ENCODE measurements at regions not wholly inside any gene's neighbourhood (a gene's known extent, or its start where the extent isn't known, plus 50 kb on each side); places are given as distances from the start of the nearest gene placed in this dataset.

DNA sequence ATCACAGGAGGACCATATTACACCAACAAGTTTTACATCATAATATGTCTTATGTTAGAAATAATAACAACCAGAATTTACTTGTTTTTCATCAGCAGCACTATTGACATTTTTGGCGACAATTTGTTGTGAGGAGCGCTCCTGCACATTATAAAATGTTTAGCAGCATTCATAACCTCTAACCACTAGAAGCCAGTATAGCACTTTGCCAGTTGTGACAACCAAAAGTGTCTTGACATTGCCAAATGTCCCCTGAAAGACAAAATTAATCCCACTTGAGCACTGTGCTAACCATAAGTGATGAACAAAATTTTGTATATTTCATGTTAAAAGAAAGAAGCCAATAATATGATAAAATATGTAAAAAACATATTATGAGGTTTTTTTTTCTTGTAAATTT, 356.9 kb upstream of the LMO3 start:
- no peaks in the 10 kb centered on the region for H3K27me3 ChIP-seq (replicated peaks; ENCODE audit: insufficient read depth)
- ATAC-seq (ENCODE audit: insufficient number of reproducible peaks, low FRiP score, low read depth) = no peak
- no peaks in the 10 kb centered on the region for H3K4me1 ChIP-seq (ENCODE audit: control insufficient read depth in 1 of 2, low read depth in 2 of 2)
- no peak for TF ChIP-seq CTCF (IDR thresholded peaks at IDR 0.05)
- no peak for DNase-seq (ENCODE audit: low spot score)
- H3K36me3 ChIP-seq = no peaks in the 10 kb centered on the region
- no peaks in the 10 kb centered on the region for H3K9me3 ChIP-seq
- H3K27ac ChIP-seq = no peak overlapping the region
- no peak overlapping the region for H3K4me3 ChIP-seq

DNA sequence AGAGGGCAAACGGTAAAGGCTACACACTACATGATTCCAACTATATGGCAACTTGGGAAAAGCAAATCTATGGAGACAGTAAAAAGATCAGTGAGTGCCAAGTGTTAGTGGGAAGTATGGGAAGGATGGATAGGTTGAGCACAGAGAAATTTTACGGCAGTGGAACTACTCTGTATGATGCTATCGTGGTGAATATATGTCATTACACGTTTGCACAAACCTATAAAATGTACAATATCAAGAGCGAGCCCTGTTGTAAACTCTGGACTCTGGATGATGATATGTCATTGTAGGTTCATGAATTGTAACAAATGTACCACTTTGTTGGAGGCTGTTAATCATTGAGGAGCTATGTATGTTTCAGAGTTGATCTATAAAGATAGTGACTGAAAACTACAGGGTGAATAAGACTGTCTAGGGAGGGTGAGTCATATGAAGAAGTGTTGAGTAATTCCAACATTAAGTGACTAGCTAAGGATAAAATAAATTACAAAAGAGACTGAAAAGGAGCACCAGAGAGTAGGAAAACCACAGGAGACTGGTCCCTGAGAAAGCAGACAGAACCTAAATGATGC, 349.2 kb upstream of the LMO3 start:
- Histone ChIP-seq H3K4me1 (ENCODE audit: control insufficient read depth in 1 of 2, low read depth in 2 of 2) (no peaks in the 10 kb centered on the region), H3K36me3 (no peaks in the 10 kb centered on the region), H3K4me3 (no peak overlapping the region), H3K27me3 (replicated peaks; ENCODE audit: insufficient read depth) (no peaks in the 10 kb centered on the region), H3K27ac (no peak overlapping the region), H3K9me3 (no peaks in the 10 kb centered on the region)
- ATAC-seq (ENCODE audit: insufficient number of reproducible peaks, low FRiP score, low read depth) (no peak), DNase-seq (ENCODE audit: low spot score) (no peak)
- no peak for TF ChIP-seq CTCF (IDR thresholded peaks at IDR 0.05)

GRCh38 chr12:16949871-16950667, 344.1 kb upstream of the LMO3 start:
- Histone ChIP-seq H3K4me1 (ENCODE audit: control insufficient read depth in 1 of 2, low read depth in 2 of 2) (no peaks in the 10 kb centered on the region), H3K9me3 (no peaks in the 10 kb centered on the region), H3K27ac (no peak overlapping the region), H3K27me3 (replicated peaks; ENCODE audit: insufficient read depth) (no peaks in the 10 kb centered on the region), H3K36me3 (no peaks in the 10 kb centered on the region), H3K4me3 (no peak overlapping the region)
- DNase-seq (ENCODE audit: low spot score) (no peak), ATAC-seq (ENCODE audit: insufficient number of reproducible peaks, low FRiP score, low read depth) (no peak)
- no peak for TF ChIP-seq CTCF (IDR thresholded peaks at IDR 0.05)

DNA sequence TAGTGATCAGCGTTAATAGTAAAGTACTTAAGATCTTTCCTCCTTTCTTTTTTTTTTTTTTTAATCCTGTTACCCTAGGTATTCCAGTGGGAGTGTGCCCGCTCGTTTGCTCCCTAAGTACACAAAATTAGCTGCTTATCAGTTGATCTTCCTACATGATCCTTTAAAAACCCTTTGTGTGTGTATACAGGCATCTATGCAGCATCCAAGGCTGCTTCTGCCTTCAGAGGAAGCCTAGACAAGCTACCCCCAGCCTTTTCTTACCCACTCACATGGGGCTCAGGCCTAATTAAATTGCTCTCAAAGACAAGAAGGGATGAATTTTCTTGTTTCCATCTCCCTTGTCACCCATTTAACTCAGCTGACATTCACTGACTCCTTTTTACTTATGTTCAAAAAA, 343.4 kb upstream of the LMO3 start:
- no peaks in the 10 kb centered on the region for H3K27me3 ChIP-seq (replicated peaks; ENCODE audit: insufficient read depth)
- no peaks in the 10 kb centered on the region for H3K4me1 ChIP-seq (ENCODE audit: control insufficient read depth in 1 of 2, low read depth in 2 of 2)
- DNase-seq (ENCODE audit: low spot score) (no peak), ATAC-seq (ENCODE audit: insufficient number of reproducible peaks, low FRiP score, low read depth) (no peak)
- no peaks in the 10 kb centered on the region for H3K9me3 ChIP-seq
- H3K4me3 ChIP-seq = no peak overlapping the region
- no peaks in the 10 kb centered on the region for H3K36me3 ChIP-seq
- TF ChIP-seq CTCF (IDR thresholded peaks at IDR 0.05) = no peak
- H3K27ac ChIP-seq = no peak overlapping the region

- Histone ChIP-seq H3K4me3 (no peak overlapping the region), H3K27ac (no peak overlapping the region), H3K4me1 (ENCODE audit: control insufficient read depth in 1 of 2, low read depth in 2 of 2) (no peaks in the 10 kb centered on the region), H3K27me3 (replicated peaks; ENCODE audit: insufficient read depth) (no peaks in the 10 kb centered on the region), H3K36me3 (no peaks in the 10 kb centered on the region), H3K9me3 (no peaks in the 10 kb centered on the region)
- TF ChIP-seq CTCF (IDR thresholded peaks at IDR 0.05) = no peak
- ATAC-seq (ENCODE audit: insufficient number of reproducible peaks, low FRiP score, low read depth) (no peak), DNase-seq (ENCODE audit: low spot score) (no peak)
Measured at GRCh38 chr12:16946704-16947103, 340.7 kb upstream of the LMO3 start.
